ENCODE measurements at regions not wholly inside any gene's neighbourhood (a gene's known extent, or its start where the extent isn't known, plus 50 kb on each side); places are given as distances from the start of the nearest gene placed in this dataset.
"Not testable (repeated sequence)": the region's sequence is repeated elsewhere in the genome, so short reads cannot be mapped to it uniquely, and the experiment has no call there.

DNA sequence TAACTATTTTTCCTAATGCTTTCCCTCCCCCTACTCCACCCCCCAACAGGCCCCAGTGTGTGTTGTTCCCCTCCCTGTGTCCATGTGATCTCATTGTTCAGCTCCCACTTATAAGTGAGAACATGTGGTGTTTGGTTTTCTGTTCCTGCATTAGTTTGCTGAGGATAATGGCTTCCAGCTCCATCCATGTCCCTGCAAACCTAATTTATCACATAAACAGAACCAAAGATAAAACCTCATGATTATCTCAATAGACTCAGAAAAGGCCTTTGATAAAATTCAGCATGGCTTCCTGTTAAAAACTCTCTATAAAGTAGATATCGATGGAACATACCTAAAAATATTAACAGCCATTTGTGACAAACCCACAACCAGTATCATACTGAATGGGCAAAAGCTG lies 884.1 kb upstream of the AUTS2 start:
- not testable (repeated sequence) for H3K9ac ChIP-seq (ENCODE audit: low read depth in 1 of 2, low read length in 2 of 2); H3K36me3 ChIP-seq (ENCODE audit: control insufficient read depth in 1 of 2, insufficient read depth in 2 of 2, low read length in 2 of 2); H3K4me1 ChIP-seq (ENCODE audit: control insufficient read depth in 1 of 2, insufficient read depth in 2 of 2, low read length in 2 of 2); H3K27ac ChIP-seq (ENCODE audit: low read depth, low read length); H3K9me3 ChIP-seq (ENCODE audit: control insufficient read depth in 1 of 2, low read length in 2 of 2); H3K4me3 ChIP-seq (ENCODE audit: low read depth in 1 of 2, low read length in 2 of 2); H3K27me3 ChIP-seq (ENCODE audit: control insufficient read depth in 1 of 2, insufficient read depth in 2 of 2, low read length in 2 of 2)

- Histone ChIP-seq H3K36me3 (ENCODE audit: control insufficient read depth in 1 of 2, insufficient read depth in 2 of 2, low read length in 2 of 2) (no peaks in the 10 kb centered on the region), H3K9me3 (ENCODE audit: control insufficient read depth in 1 of 2, low read length in 2 of 2) (no peaks in the 10 kb centered on the region), H3K27ac (ENCODE audit: low read depth, low read length) (no peak overlapping the region), H3K4me3 (ENCODE audit: low read depth in 1 of 2, low read length in 2 of 2) (no peak overlapping the region), H3K4me1 (ENCODE audit: control insufficient read depth in 1 of 2, insufficient read depth in 2 of 2, low read length in 2 of 2) (no peaks in the 10 kb centered on the region), H3K9ac (ENCODE audit: low read depth in 1 of 2, low read length in 2 of 2) (no peak overlapping the region), H3K27me3 (ENCODE audit: control insufficient read depth in 1 of 2, insufficient read depth in 2 of 2, low read length in 2 of 2) (no peaks in the 10 kb centered on the region)
Measured at GRCh38 chr7:68715907-68716306, 882.4 kb upstream of the AUTS2 start.

- no peaks in the 10 kb centered on the region for H3K27me3 ChIP-seq (ENCODE audit: control insufficient read depth in 1 of 2, insufficient read depth in 2 of 2, low read length in 2 of 2)
Measured at GRCh38 chr7:68717176-68717575, 881.1 kb upstream of the AUTS2 start.

GRCh38 chr7:68718097-68718551 lies 880.2 kb upstream of the AUTS2 start:
- Histone ChIP-seq H3K27ac (ENCODE audit: low read depth, low read length) (no peak overlapping the region), H3K9ac (ENCODE audit: low read depth in 1 of 2, low read length in 2 of 2) (no peak overlapping the region), H3K4me3 (ENCODE audit: low read depth in 1 of 2, low read length in 2 of 2) (no peak overlapping the region), H3K9me3 (ENCODE audit: control insufficient read depth in 1 of 2, low read length in 2 of 2) (no peaks in the 10 kb centered on the region), H3K4me1 (ENCODE audit: control insufficient read depth in 1 of 2, insufficient read depth in 2 of 2, low read length in 2 of 2) (no peaks in the 10 kb centered on the region), H3K27me3 (ENCODE audit: control insufficient read depth in 1 of 2, insufficient read depth in 2 of 2, low read length in 2 of 2) (no peaks in the 10 kb centered on the region), H3K36me3 (ENCODE audit: control insufficient read depth in 1 of 2, insufficient read depth in 2 of 2, low read length in 2 of 2) (no peaks in the 10 kb centered on the region)

More at GRCh38 chr7:68717176-68717575, 881.1 kb upstream of the AUTS2 start:
- no peaks in the 10 kb centered on the region for H3K36me3 ChIP-seq (ENCODE audit: control insufficient read depth in 1 of 2, insufficient read depth in 2 of 2, low read length in 2 of 2)
- no peaks in the 10 kb centered on the region for H3K4me1 ChIP-seq (ENCODE audit: control insufficient read depth in 1 of 2, insufficient read depth in 2 of 2, low read length in 2 of 2)
- no peak overlapping the region for H3K4me3 ChIP-seq (ENCODE audit: low read depth in 1 of 2, low read length in 2 of 2)
- no peak overlapping the region for H3K27ac ChIP-seq (ENCODE audit: low read depth, low read length)
- no peaks in the 10 kb centered on the region for H3K9me3 ChIP-seq (ENCODE audit: control insufficient read depth in 1 of 2, low read length in 2 of 2)
- no peak overlapping the region for H3K9ac ChIP-seq (ENCODE audit: low read depth in 1 of 2, low read length in 2 of 2)

GRCh38 chr7:68720697-68721096 lies 877.6 kb upstream of the AUTS2 start:
- Histone ChIP-seq H3K4me1 (ENCODE audit: control insufficient read depth in 1 of 2, insufficient read depth in 2 of 2, low read length in 2 of 2) (no peaks in the 10 kb centered on the region), H3K27ac (ENCODE audit: low read depth, low read length) (no peak overlapping the region), H3K36me3 (ENCODE audit: control insufficient read depth in 1 of 2, insufficient read depth in 2 of 2, low read length in 2 of 2) (no peaks in the 10 kb centered on the region), H3K9me3 (ENCODE audit: control insufficient read depth in 1 of 2, low read length in 2 of 2) (no peaks in the 10 kb centered on the region), H3K9ac (ENCODE audit: low read depth in 1 of 2, low read length in 2 of 2) (no peak overlapping the region), H3K4me3 (ENCODE audit: low read depth in 1 of 2, low read length in 2 of 2) (no peak overlapping the region), H3K27me3 (ENCODE audit: control insufficient read depth in 1 of 2, insufficient read depth in 2 of 2, low read length in 2 of 2) (no peaks in the 10 kb centered on the region)

DNA sequence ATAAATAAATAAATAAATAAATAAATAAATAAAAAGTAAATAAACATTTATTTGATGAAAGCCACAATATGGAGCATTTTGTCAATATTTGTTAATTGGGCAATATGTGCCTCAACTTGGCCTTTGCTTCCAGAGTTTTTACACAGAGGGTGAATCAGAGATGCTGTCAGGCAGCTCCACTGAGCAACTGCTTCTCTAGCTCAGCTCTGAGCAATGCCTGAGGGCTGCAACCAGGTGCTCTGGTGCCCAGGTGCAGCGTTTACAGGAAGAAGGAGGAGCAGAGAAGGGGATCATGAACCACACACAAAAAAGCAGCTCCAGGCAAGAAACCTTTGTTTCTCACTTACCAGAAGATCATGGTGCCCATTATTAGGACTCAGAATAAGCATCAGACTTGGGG lies 876.2 kb upstream of the AUTS2 start:
- no peaks in the 10 kb centered on the region for H3K36me3 ChIP-seq (ENCODE audit: control insufficient read depth in 1 of 2, insufficient read depth in 2 of 2, low read length in 2 of 2)
- H3K4me3 ChIP-seq (ENCODE audit: low read depth in 1 of 2, low read length in 2 of 2), result no peak overlapping the region
- no peaks in the 10 kb centered on the region for H3K9me3 ChIP-seq (ENCODE audit: control insufficient read depth in 1 of 2, low read length in 2 of 2)
- no peak overlapping the region for H3K9ac ChIP-seq (ENCODE audit: low read depth in 1 of 2, low read length in 2 of 2)
- no peaks in the 10 kb centered on the region for H3K4me1 ChIP-seq (ENCODE audit: control insufficient read depth in 1 of 2, insufficient read depth in 2 of 2, low read length in 2 of 2)
- H3K27ac ChIP-seq (ENCODE audit: low read depth, low read length), result no peak overlapping the region
- H3K27me3 ChIP-seq (ENCODE audit: control insufficient read depth in 1 of 2, insufficient read depth in 2 of 2, low read length in 2 of 2), result no peaks in the 10 kb centered on the region

- Histone ChIP-seq H3K4me3 (ENCODE audit: low read depth in 1 of 2, low read length in 2 of 2) (no peak overlapping the region), H3K36me3 (ENCODE audit: control insufficient read depth in 1 of 2, insufficient read depth in 2 of 2, low read length in 2 of 2) (no peaks in the 10 kb centered on the region), H3K9me3 (ENCODE audit: control insufficient read depth in 1 of 2, low read length in 2 of 2) (no peaks in the 10 kb centered on the region), H3K27ac (ENCODE audit: low read depth, low read length) (no peak overlapping the region), H3K9ac (ENCODE audit: low read depth in 1 of 2, low read length in 2 of 2) (no peak overlapping the region), H3K27me3 (ENCODE audit: control insufficient read depth in 1 of 2, insufficient read depth in 2 of 2, low read length in 2 of 2) (no peaks in the 10 kb centered on the region), H3K4me1 (ENCODE audit: control insufficient read depth in 1 of 2, insufficient read depth in 2 of 2, low read length in 2 of 2) (no peaks in the 10 kb centered on the region)
Measured at GRCh38 chr7:68724965-68725364, 873.3 kb upstream of the AUTS2 start.

DNA sequence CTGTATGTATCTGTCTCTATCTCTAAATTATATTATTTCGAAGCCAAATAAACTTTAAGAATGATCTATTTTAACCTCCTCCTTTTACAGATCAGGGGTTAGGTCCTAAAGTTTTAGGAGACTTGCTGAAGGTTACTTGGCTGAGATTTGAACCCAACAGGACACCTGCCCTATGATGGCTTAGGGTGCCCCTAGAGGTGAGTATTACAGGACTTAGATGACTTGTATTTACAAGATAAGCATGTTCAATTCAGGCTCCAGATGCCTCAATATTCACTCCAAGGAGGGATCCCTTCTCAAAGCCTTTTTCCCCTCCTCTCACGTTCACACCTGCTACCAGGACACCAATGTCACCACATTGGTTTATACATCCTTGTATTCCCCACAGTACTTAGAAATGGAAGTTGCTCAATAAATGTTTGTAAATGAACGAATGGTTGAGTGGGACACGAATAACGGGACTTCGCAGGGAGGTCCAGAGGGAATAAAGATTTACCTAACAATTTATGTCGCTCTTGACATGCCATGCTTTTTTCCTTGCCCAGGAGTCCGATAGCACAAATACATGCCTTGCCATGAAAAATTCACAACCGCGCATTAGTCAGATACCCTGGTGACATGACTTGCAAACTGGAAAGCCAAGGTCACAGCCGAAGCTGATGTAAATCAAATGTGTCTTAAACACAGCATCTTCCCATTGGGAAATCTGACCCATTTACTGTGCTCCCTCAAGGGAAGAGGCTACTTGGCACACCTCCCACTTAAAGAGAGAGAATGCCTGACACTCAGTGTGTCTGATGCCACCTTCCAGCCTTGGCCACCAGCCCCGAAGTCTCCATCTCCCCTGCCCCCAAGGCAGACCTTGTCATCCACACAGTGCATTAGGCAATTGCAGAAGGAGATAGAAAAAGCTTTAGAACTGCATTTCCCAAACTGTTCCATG lies 872.2 kb upstream of the AUTS2 start:
- peaks cover 1 to 11% of the 10 kb centered on the region in 2 donors for H3K4me1 ChIP-seq (ENCODE audit: control insufficient read depth in 1 of 2, insufficient read depth in 2 of 2, low read length in 2 of 2)
- no peak overlapping the region for H3K9ac ChIP-seq (ENCODE audit: low read depth in 1 of 2, low read length in 2 of 2)
- H3K36me3 ChIP-seq (ENCODE audit: control insufficient read depth in 1 of 2, insufficient read depth in 2 of 2, low read length in 2 of 2), result no peaks in the 10 kb centered on the region
- no peak overlapping the region for H3K27ac ChIP-seq (ENCODE audit: low read depth, low read length)
- no peaks in the 10 kb centered on the region for H3K9me3 ChIP-seq (ENCODE audit: control insufficient read depth in 1 of 2, low read length in 2 of 2)
- H3K4me3 ChIP-seq (ENCODE audit: low read depth in 1 of 2, low read length in 2 of 2), result no peak overlapping the region
- H3K27me3 ChIP-seq (ENCODE audit: control insufficient read depth in 1 of 2, insufficient read depth in 2 of 2, low read length in 2 of 2), result no peaks in the 10 kb centered on the region

DNA sequence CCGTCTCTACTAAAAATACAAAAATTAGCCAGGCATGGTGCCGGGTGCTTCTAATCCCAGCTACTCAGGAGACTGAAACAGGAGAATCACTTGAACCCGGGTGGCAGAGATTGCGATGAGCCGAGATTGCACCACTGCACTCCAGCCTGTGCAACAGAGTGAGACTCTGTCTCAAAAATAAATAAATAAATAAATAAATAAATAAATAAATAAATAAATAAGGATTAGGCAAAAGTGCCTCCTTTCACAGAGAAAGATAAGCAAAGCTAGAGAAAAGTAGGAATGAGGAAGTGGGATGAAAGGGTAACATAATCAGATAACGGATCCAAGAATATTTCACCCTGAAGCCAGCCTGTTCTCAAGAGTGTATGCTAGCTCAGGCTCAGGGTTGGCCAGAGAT lies 869.6 kb upstream of the AUTS2 start:
- not testable (repeated sequence) for H3K27me3 ChIP-seq (ENCODE audit: control insufficient read depth in 1 of 2, insufficient read depth in 2 of 2, low read length in 2 of 2); H3K36me3 ChIP-seq (ENCODE audit: control insufficient read depth in 1 of 2, insufficient read depth in 2 of 2, low read length in 2 of 2); H3K27ac ChIP-seq (ENCODE audit: low read depth, low read length); H3K9ac ChIP-seq (ENCODE audit: low read depth in 1 of 2, low read length in 2 of 2); H3K4me3 ChIP-seq (ENCODE audit: low read depth in 1 of 2, low read length in 2 of 2); H3K9me3 ChIP-seq (ENCODE audit: control insufficient read depth in 1 of 2, low read length in 2 of 2)
- H3K4me1 ChIP-seq (ENCODE audit: control insufficient read depth in 1 of 2, insufficient read depth in 2 of 2, low read length in 2 of 2), result peaks cover 4 to 20% of the 10 kb centered on the region in 2 donors

DNA sequence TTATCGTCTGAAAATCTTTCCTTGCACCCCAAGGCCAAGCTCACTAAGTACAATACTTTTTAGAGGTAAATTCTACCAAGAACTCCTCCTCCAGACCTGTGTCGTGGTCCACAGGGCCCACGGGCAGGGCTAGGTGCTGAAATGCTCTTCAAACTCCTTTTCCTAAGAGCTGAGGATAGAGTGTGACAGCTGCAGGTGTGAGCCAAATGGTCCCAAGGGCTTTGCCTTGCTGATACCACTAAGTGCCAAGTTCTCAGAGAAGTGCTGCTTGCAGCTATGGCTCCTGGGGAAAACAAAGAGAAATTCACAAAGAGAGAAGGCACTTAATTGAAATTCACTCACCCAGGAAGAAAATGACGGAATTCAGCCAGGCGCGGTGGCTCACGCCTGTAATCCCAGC lies 868.9 kb upstream of the AUTS2 start:
- Histone ChIP-seq H3K27ac (ENCODE audit: low read depth, low read length) (no peak overlapping the region), H3K4me1 (ENCODE audit: control insufficient read depth in 1 of 2, insufficient read depth in 2 of 2, low read length in 2 of 2) (peaks cover 4 to 20% of the 10 kb centered on the region in 2 donors), H3K9me3 (ENCODE audit: control insufficient read depth in 1 of 2, low read length in 2 of 2) (no peaks in the 10 kb centered on the region), H3K36me3 (ENCODE audit: control insufficient read depth in 1 of 2, insufficient read depth in 2 of 2, low read length in 2 of 2) (no peaks in the 10 kb centered on the region), H3K27me3 (ENCODE audit: control insufficient read depth in 1 of 2, insufficient read depth in 2 of 2, low read length in 2 of 2) (no peaks in the 10 kb centered on the region), H3K4me3 (ENCODE audit: low read depth in 1 of 2, low read length in 2 of 2) (no peak overlapping the region), H3K9ac (ENCODE audit: low read depth in 1 of 2, low read length in 2 of 2) (no peak overlapping the region)
